NCI-H146 (cell line): ENCODE measurements at regions not wholly inside any gene's neighbourhood (a gene's known extent, or its start where the extent isn't known, plus 50 kb on each side); places are given as distances from the start of the nearest gene placed in this dataset.
A peak's percentile ranks its signal among the peaks of the same experiment; 100 is the strongest.

Source experiments
- DNase-seq: peaks from one replicate; lab custom pipeline; 2025; lab: John Stamatoyannopoulos, UW

DNA sequence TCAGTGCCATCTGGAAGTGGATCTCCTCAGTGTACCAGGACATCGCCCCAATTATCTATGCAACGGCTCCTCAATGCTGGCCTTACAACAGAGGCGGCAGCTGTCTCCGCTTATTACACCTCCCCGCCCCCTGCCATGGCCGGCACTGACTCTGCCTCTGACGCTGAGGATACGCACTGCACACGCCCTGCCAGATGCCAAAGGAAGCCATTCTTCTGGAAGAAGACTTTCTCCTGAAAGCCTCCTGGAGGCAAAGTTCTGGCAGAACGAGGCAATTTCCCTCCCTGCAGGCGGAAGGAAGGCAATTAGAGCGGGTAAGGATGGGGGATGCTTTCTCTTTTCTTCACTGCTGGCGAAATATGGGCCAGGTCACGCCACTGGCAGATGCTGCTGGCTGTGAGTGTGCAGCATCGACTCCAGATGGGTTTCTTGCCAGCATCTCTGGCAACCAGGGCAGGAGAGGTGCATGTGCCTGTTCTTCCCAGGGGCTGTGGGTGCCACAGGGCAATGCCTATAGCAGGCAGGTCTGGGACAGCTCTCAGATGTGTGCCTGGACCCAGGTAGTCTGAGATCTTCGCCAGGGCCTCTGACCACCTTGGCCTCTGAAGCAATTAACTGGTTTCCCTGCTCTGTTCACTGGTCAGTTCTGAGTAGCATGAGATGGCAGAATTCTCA lies 62.2 kb upstream of the MRPS22 start:
- DNase-seq, result peak; percentile 38

GRCh38 chr3:139283301-139283700 lies 60.5 kb upstream of the MRPS22 start:
- no peak for DNase-seq

- no peak for DNase-seq
Observed at GRCh38 chr3:139284221-139284620, 59.6 kb upstream of the MRPS22 start.

- no peak for DNase-seq
Observed at GRCh38 chr3:139285691-139286090, 58.1 kb upstream of the MRPS22 start.

- no peak for DNase-seq
Observed at GRCh38 chr3:139286241-139286640, 57.6 kb upstream of the MRPS22 start.

DNA sequence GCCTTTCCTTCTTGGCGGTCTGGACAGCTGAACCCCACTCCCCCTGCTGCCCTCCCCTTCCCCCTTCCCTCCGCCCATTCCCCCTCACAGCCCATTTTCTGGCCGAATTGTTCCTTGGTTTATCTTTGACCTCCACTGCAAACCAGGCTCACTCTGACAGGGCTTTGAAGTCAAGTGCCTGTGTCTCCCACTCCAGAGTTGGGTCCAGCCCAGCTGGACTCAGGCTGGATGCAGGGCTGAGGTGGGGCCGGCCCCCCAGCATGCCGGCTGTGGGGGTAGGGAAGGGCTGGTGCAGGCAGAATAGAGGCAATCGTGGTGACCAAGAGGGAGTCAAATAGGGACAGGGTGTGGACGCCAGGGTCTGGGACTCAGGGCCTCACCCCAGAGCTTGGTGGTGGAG lies 57.0 kb upstream of the MRPS22 start:
- DNase-seq, result no peak

- no peak for DNase-seq
Observed at GRCh38 chr3:139287557-139287956, 56.3 kb upstream of the MRPS22 start.

DNA sequence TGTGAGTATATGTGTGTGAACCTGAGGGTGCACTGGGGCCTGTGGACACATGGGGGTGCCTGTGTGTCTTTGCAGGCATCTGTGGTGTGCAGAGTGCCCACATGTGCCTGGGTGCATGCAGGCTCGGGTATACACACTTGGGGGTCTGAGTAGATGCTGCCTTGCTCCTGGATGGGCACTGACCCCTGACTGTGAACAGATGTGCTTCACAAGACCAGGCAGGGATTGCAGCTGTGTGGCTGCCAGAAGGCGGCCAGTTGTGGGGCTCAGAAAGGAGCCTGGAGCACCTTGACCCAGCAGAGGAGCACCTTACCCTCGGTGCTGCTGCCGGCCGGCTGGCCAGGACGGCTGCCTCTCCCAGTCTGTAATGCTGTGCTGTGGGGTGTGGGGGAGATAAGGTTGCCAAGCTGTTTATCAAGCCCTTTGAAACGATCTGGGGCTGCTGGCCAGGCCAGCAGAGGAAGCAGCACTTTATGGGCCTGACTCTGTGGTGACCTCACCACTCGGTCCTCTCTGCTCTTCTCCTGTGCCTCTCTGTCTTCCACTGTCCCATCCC lies 55.5 kb upstream of the MRPS22 start:
- no peak for DNase-seq

DNA sequence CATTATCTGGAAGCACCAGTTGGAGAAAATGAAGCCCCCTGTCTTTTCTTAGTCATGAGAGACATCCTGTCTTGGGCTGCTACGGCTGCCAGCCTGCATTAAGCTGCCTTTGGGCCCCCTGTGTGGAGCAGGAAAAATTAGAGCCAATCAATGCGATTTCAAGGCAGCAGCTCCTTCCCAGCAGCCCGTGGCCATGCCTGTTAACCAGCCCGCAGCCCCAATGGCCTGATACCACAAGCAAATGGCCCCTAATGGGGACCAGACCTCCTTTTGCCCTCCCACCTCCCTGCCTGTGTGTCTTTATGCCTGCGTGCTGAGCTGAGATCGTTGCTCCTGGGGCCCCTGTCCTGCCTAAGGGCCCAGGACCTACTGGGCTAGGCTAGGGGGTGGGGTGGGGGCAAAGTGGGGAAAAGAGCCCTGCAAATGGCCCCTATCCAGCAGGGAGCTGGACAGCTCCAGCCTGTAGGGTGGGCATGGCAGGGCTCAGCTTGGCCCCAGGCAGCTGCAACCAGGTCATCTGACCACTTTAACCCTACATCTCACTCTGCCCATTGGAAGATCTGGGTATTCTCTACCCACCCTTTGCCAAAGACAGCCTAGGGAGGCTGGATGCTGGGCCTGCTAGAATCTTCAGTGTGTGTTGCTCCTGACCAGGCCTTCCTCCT lies 53.8 kb upstream of the MRPS22 start:
- no peak for DNase-seq

DNA sequence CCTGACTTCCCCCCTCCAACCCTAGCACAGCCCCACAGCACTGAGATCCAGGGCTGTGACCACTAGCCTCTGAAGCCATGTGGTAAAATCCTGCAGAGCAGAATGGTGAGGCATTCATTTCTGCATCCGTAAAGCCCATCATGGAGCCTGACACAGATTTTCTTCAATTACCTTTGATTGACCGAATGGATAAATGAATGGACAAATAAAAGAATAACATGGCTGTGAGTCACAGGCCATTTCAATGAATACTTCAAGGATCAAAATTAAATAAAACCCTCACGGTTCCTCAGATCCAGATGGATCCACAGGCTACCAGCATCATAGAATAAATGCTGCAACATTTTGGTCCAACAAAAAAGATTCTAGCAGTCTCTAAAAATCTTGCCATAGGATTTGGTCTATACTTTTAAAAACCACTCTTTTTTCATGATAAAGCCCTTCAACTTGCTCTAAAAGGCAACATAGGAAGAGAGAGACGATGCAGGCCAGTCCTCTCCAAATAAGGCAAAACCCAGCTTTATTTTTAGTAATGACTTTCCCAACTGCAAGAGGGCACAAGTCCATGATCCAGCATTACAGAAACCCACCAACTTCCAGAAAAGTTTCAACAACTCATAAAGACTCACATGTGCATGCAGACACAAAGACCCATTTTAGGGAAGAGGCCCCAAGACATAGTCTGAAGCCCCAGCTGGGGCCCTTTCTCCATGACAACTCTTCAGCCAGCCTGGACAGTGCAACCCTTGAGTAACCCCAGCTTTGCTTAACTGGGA lies 52.4 kb upstream of the MRPS22 start:
- no peak for DNase-seq

GRCh38 chr3:139292192-139292591 lies 51.6 kb upstream of the MRPS22 start:
- no peak for DNase-seq

DNA sequence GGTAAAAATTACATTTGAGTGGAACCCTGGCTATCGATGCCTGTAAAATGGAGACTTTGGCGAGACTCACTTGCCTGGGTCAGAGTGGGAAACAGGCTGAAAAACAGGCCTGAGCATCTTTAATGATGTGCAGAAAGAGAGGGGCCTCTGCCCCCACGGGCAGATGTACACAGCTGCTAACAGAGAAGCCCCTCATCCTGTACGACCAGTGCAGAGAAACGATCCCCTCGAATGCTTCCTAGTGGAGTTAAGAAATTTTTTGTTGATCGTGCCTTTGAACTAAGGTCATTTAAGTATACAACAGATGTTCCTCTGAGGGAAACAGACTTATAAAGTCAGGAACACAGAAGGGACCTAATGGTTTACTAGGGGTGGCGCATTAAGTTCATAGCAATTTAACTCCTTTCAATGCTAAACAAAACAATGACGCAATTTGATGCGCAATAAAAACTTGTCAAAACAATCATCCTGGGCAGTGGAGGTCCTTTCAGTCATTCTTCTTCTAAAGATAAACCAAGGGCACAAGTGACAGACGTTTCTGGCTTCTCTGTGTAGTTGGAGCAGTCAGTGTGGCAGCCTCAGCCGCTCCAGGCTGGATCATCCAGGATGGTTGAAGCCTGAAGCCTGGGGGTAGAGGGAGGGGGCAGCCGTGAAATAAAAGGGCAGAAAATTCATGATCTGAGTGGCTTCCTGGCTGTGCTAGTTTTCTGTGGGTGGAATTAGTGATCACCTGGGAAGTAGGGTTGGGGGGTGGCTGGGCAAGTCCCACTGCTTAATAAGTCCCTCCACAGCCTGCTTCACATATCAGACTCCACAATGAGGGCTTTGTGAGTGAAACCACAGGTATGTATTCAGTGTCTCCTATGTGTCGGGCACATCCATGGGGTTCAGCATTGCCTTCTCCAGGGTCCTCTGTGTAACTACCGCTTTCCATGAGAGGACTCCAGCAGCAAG lies 50.8 kb upstream of the MRPS22 start:
- DNase-seq, result no peak

DNA sequence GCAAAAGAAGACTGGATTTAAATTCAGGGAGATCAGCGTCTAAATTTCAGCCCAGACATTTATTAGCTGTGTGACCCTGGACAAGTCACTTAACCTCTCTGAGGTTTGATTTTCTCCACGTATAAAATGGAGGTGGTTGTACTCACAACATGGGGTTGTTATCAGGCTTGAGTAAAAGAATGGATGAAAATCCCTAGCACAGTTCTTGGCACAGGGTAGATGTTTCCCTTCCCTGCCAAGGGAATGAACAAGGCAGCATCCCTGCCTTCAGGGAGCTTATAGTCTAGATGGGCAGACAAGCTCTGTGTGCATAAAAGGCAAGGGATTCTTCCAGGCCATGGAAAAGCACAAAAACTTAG lies 50.2 kb upstream of the MRPS22 start:
- no peak for DNase-seq
